Fibroblast of the aortic adventitia (primary cell): ENCODE measurements at regions not wholly inside any gene's neighbourhood (a gene's known extent, or its start where the extent isn't known, plus 50 kb on each side); places are given as distances from the start of the nearest gene placed in this dataset.

Experiments used
- DNase-seq: peaks from one replicate; pipeline ENCODE4 v3.0.0-alpha.2; 2010; ENCODE audit warnings: low read depth
- H3K4me3 ChIP-seq: 2 replicates; pipeline ENCODE4 v1.5.1; 2011; ENCODE audit warnings: low read depth, mild to moderate bottlenecking, control low read depth, low read length, moderate library complexity
- CTCF ChIP-seq: IDR thresholded peaks from 2 replicates; pipeline ENCODE4 v1.5.1; 2011; ENCODE audit warnings: mild to moderate bottlenecking, low read length, control low read depth, inconsistent platforms; ENCODE audit not compliant: insufficient read depth

GRCh38 chr13:73542446-73542845 lies 483.6 kb downstream of the KLF5 start:
- TF ChIP-seq CTCF, result no peak
- no peak for DNase-seq
- no peak overlapping the region for H3K4me3 ChIP-seq

GRCh38 chr13:73536865-73537264 lies 478.1 kb downstream of the KLF5 start:
- DNase-seq, result no peak
- no peak for TF ChIP-seq CTCF
- H3K4me3 ChIP-seq, result no peak overlapping the region

GRCh38 chr13:73535341-73535740 lies 476.5 kb downstream of the KLF5 start:
- DNase-seq, result no peak
- no peak overlapping the region for H3K4me3 ChIP-seq
- no peak for TF ChIP-seq CTCF

- no peak for TF ChIP-seq CTCF
- DNase-seq, result no peak
- H3K4me3 ChIP-seq, result no peak overlapping the region
Observed at GRCh38 chr13:73532987-73533510, 474.2 kb downstream of the KLF5 start.

GRCh38 chr13:73532582-73532981 lies 473.8 kb downstream of the KLF5 start:
- no peak for DNase-seq
- no peak for TF ChIP-seq CTCF
- no peak overlapping the region for H3K4me3 ChIP-seq

- DNase-seq, result no peak
- TF ChIP-seq CTCF, result no peak
- no peak overlapping the region for H3K4me3 ChIP-seq
Observed at GRCh38 chr13:73531014-73531413, 472.2 kb downstream of the KLF5 start.

GRCh38 chr13:73522937-73523336 lies 464.1 kb downstream of the KLF5 start:
- no peak for TF ChIP-seq CTCF
- no peak for DNase-seq
- no peak overlapping the region for H3K4me3 ChIP-seq
